HepG2 (cell line): ENCODE measurements at regions not wholly inside any gene's neighbourhood (a gene's known extent, or its start where the extent isn't known, plus 50 kb on each side); places are given as distances from the start of the nearest gene placed in this dataset.

Experiments used
- ATAC-seq: fragments of 200-7000 bp; cut with Tn5 transposase; 3 replicates; pipeline ENCODE4 v1.9.1; 2020; ENCODE audit warnings: mild to moderate bottlenecking, moderate library complexity
- BruUV-seq: library from RNA; stranded (reverse); fragments of 400-500 nt; replicated peaks from 2 replicates; lab custom pipeline; 2021; lab: Mats Ljungman, UMichigan
- CTCF ChIA-PET: fragments of 300-600 bp; formaldehyde crosslinking; extraction: SDS; loops from one replicate; lab custom pipeline; 2021; ENCODE audit warnings: low total read pairs, inconsistent platforms, low intra/inter-chr PET ratio; lab: Yijun Ruan, JAX
- POLR2A ChIA-PET: fragments of 350-600 bp; sonication (Branson Sonifier 250); formaldehyde crosslinking; loops from one replicate; lab custom pipeline; 2020; ENCODE audit warnings: antibody characterized with exemption, inconsistent platforms; lab: Yijun Ruan, JAX
- DNase-seq: peaks from one replicate; pipeline ENCODE4 v3.0.0-alpha.2; 2015; ENCODE audit warnings: low spot score
- FAIRE-seq: peaks from 3 replicates; lab custom pipeline; 2011; peaks lifted over from hg19 to GRCh38; lab: Jason Lieb, UNC
- H2AFZ ChIP-seq: one replicate; pipeline ENCODE4 v1.6.1; 2011; ENCODE audit warnings: low read length, inconsistent platforms
- H3K27ac ChIP-seq: fragments of 300-600 bp; 3 replicates; pipeline ENCODE4 v1.8.0; 2011; ENCODE audit warnings: mixed run types, mild to moderate bottlenecking, mixed read lengths, low read length, inconsistent platforms; ENCODE audit not compliant: insufficient read depth; ENCODE audit errors: extremely low read length
- H3K27me3 ChIP-seq, 2 experiments: fragments of 200-600 bp in 1 of 2; 2 replicates in 1 of 2; 3 replicates in 1 of 2; pipeline versions ENCODE4 v1.6.0 to v1.8.0; 2011; ENCODE audit warnings: low read length in 2 of 2, mild to moderate bottlenecking in 2 of 2, moderate library complexity in 2 of 2, inconsistent platforms in 1 of 2; ENCODE audit not compliant: insufficient read depth in 2 of 2, control insufficient read depth in 1 of 2
- H3K36me3 ChIP-seq, 2 experiments: fragments of 200-600 bp in 1 of 2; replicated peaks in 1 of 2; 2 replicates in 1 of 2; 3 replicates in 1 of 2; pipeline versions ENCODE4 v1.5.1 to v1.8.0; 2011; ENCODE audit warnings: low read length in 2 of 2, inconsistent platforms in 1 of 2; ENCODE audit not compliant: insufficient read depth in 2 of 2, control insufficient read depth in 1 of 2
- H3K4me1 ChIP-seq: 2 replicates; pipeline ENCODE4 v1.5.1; 2012; ENCODE audit warnings: low read length, inconsistent platforms; ENCODE audit not compliant: insufficient read depth
- H3K4me2 ChIP-seq: 2 replicates; pipeline ENCODE4 v1.6.0; 2011; ENCODE audit warnings: low read depth, low read length, inconsistent platforms
- H3K4me3 ChIP-seq, 3 experiments: fragments of 200-600 bp in 1 of 3; sonication (generic), shearing (Covaris generic) in 1 of 3; replicated peaks in 1 of 3; 2 replicates each; pipeline ENCODE4 v1.5.1; 2011 to 2016; ENCODE audit warnings: low read length in 3 of 3, inconsistent platforms in 2 of 3, low read depth in 2 of 3, mild to moderate bottlenecking in 2 of 3, control low read depth in 1 of 3, mixed read lengths in 1 of 3; ENCODE audit not compliant: insufficient read depth in 1 of 3
- H3K79me2 ChIP-seq: one replicate; pipeline ENCODE4 v1.6.1; 2011; ENCODE audit warnings: low read length, inconsistent platforms; ENCODE audit not compliant: insufficient read depth
- H3K9ac ChIP-seq: 2 replicates; pipeline ENCODE4 v1.6.0; 2011; ENCODE audit warnings: mild to moderate bottlenecking, low read depth, low read length, inconsistent platforms; ENCODE audit not compliant: insufficient read depth
- H3K9me3 ChIP-seq: 2 replicates; pipeline ENCODE4 v1.5.1; 2012; ENCODE audit warnings: mild to moderate bottlenecking, low read length
- H4K20me1 ChIP-seq: 2 replicates; pipeline ENCODE4 v1.6.0; 2011; ENCODE audit warnings: inconsistent platforms, mild to moderate bottlenecking, low read length, moderate library complexity; ENCODE audit not compliant: insufficient read depth
- ARNT2 ChIP-seq: sonication (generic); formaldehyde crosslinking; IDR thresholded peaks from 2 replicates; pipeline ENCODE4 v1.8.0; 2022; ENCODE audit warnings: mild to moderate bottlenecking, low read depth, missing genetic modification reagents, moderate library complexity
- MAFG ChIP-seq: sonication (generic); formaldehyde crosslinking; IDR thresholded peaks from 2 replicates; pipeline ENCODE4 v1.5.1; 2020; ENCODE audit warnings: mild to moderate bottlenecking, missing genetic modification reagents
- MAX ChIP-seq: IDR thresholded peaks from 2 replicates; pipeline ENCODE4 v1.6.1; 2012; ENCODE audit warnings: inconsistent platforms
- PCBP2 ChIP-seq: fragments of 200-400 bp; formaldehyde crosslinking; optimal IDR thresholded peaks from 2 replicates; pipeline ENCODE3; 2018; ENCODE audit warnings: low read length, low read depth; ENCODE audit not compliant: poor library complexity, severe bottlenecking
- RELA ChIP-seq: sonication (generic); formaldehyde crosslinking; IDR thresholded peaks from 2 replicates; pipeline ENCODE4 v1.4.0; 2020; ENCODE audit warnings: missing genetic modification reagents
- SOX13 ChIP-seq, 3 experiments: fragments of 450-650 bp in 1 of 3; sonication (generic) in 1 of 3; formaldehyde crosslinking in 1 of 3; IDR thresholded peaks in 2 of 3; conservative IDR thresholded peaks in 1 of 3; 2 replicates each; pipeline versions ENCODE4 v1.5.0 to v1.6.1; 2016 to 2020; ENCODE audit warnings: antibody characterized with exemption in 1 of 3, mild to moderate bottlenecking in 1 of 3, missing compliant biosample characterization in 1 of 3, missing genetic modification reagents in 1 of 3, moderate library complexity in 1 of 3
- TRIM24 ChIP-seq: sonication (generic); formaldehyde crosslinking; IDR thresholded peaks from 2 replicates; pipeline ENCODE4 v1.8.0; 2022; ENCODE audit warnings: mild to moderate bottlenecking, missing genetic modification reagents
- ZMYM4 ChIP-seq: sonication (generic); formaldehyde crosslinking; IDR thresholded peaks from 2 replicates; pipeline ENCODE4 v1.8.1; 2023; ENCODE audit warnings: mild to moderate bottlenecking, missing genetic modification reagents
- ZNF317 ChIP-seq: sonication (generic); formaldehyde crosslinking; IDR thresholded peaks from 2 replicates; pipeline ENCODE4 v1.5.0; 2020; ENCODE audit warnings: mild to moderate bottlenecking, missing genetic modification reagents
- ZNF639 ChIP-seq: conservative IDR thresholded peaks from 2 replicates; pipeline ENCODE4 v1.6.1; 2018; ENCODE audit warnings: missing genetic modification reagents
- WGBS: methylation state at CpG from one replicate; pipeline ENCODE4 v1.1.6; 2017; ENCODE audit warnings: low lambda C conversion rate; 5-methylcytosine and 5-hydroxymethylcytosine counted together
- in situ Hi-C: cut with HindIII; loops from 2 replicates; pipeline ENCODE4 v1.10.0; 2017; ENCODE audit warnings: low pct_unique_long_range_greater_than_20kb; ENCODE audit not compliant: extremely low pct_ligation_motif_present
- intact Hi-C: fragments of 100-400 bp; cut with micrococcal nuclease; formaldehyde crosslinking; loops from one replicate; pipeline ENCODE4 v1.10.0; 2022; ENCODE audit not compliant: unreplicated experiment
- TF ChIP-seq, protein P1 (sequence below): IDR thresholded peaks from 2 replicates; pipeline ENCODE4 v1.6.1; 2016; ENCODE audit warnings: low read depth

DNA sequence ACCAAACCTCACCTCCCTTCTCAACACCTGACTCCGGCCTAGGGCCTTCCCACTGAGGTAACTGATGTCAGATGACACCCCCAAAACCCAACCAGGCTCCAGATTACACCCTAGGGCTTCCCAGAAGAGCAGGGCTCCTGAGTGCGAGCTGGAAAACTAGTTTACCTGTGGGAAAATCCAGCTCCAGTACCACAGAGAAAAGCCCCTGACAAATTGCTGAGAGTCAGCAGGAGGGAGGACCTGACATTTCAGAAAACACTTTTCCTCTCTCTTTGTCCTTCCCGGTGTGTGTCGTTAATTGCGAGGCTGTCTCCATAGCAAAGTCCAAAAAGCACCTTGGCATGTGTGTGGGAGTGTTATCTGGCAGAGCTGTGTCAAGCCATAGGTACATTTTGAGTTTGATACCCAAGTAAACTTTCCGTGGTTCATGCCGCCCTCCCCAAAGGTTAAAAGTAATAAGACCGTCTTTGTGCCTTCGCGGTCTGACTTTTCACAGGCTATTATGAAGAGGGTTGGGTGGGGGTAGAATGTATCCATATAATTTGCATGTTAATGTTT lies 79.8 kb upstream of the FNDC3B start (continued):
- TF ChIP-seq MAX (peak; percentile 57; the same call in 1 of the 2 replicates), ZNF317 (CRISPR knock-in tag) (peak; percentile 53; the same call in 1 of the 2 replicates), MAFG (CRISPR knock-in tag) (no peak), SOX13 (IDR thresholded peaks at IDR 0.05) (no peak), SOX13 (CRISPR knock-in tag; conservative IDR thresholded peaks at IDR 0.05 in 1 of 2, IDR thresholded peaks at IDR 0.05 in 1 of 2) (peak in 1 of 2 experiments; percentile 50; a peak in 1 of 4 replicates), ZNF639 (CRISPR knock-in tag) (no peak)
- TF ChIP-seq, protein P1, sequence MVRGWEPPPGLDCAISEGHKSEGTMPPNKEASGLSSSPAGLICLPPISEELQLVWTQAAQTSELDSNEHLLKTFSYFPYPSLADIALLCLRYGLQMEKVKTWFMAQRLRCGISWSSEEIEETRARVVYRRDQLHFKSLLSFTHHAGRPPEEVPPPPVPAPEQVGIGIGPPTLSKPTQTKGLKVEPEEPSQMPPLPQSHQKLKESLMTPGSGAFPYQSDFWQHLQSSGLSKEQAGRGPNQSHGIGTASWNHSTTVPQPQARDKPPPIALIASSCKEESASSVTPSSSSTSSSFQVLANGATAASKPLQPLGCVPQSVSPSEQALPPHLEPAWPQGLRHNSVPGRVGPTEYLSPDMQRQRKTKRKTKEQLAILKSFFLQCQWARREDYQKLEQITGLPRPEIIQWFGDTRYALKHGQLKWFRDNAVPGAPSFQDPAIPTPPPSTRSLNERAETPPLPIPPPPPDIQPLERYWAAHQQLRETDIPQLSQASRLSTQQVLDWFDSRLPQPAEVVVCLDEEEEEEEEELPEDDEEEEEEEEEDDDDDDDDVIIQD: peak; percentile 23; the same call in 1 of the 2 replicates

GRCh38 chr3:171960159-171960558 lies 79.2 kb upstream of the FNDC3B start:
- ATAC-seq: no peak
- TF ChIP-seq TRIM24: no peak
- no peak for TF ChIP-seq ZMYM4 (CRISPR knock-in tag)
- no peak for TF ChIP-seq PCBP2
- no peak for TF ChIP-seq ARNT2 (CRISPR knock-in tag)
- TF ChIP-seq RELA (CRISPR knock-in tag): no peak
- POLR2A ChIA-PET: no interaction called here

More at GRCh38 chr3:171960159-171960558, 79.2 kb upstream of the FNDC3B start:
- Histone ChIP-seq H3K27ac (peak overlapping the region; percentile 61), H3K79me2 (no peaks in the 10 kb centered on the region), H3K4me1 (peaks cover 74% of the 10 kb centered on the region), H3K27me3 (no peaks in the 10 kb centered on the region), H2AFZ (no peak overlapping the region), H3K4me2 (no peak overlapping the region), H3K4me3 (no peak overlapping the region), H3K9ac (no peak overlapping the region), H4K20me1 (no peaks in the 10 kb centered on the region), H3K9me3 (no peaks in the 10 kb centered on the region), H3K36me3 (no peaks in the 10 kb centered on the region)
- FAIRE-seq (no peak), DNase-seq (no peak)
- 95% methylated on average over 4 of the region's 4 CpGs for WGBS
- CTCF ChIA-PET: no interaction called here
- in situ Hi-C loops (no loop called here), intact Hi-C loops (no loop called here)
- BruUV-seq: no TSS peak
